ENCODE measurements at regions not wholly inside any gene's neighbourhood (a gene's known extent, or its start where the extent isn't known, plus 50 kb on each side); places are given as distances from the start of the nearest gene placed in this dataset.
A peak's percentile ranks its signal among the peaks of the same experiment; 100 is the strongest.
"Not testable (repeated sequence)": the region's sequence is repeated elsewhere in the genome, so short reads cannot be mapped to it uniquely, and the experiment has no call there.

DNA sequence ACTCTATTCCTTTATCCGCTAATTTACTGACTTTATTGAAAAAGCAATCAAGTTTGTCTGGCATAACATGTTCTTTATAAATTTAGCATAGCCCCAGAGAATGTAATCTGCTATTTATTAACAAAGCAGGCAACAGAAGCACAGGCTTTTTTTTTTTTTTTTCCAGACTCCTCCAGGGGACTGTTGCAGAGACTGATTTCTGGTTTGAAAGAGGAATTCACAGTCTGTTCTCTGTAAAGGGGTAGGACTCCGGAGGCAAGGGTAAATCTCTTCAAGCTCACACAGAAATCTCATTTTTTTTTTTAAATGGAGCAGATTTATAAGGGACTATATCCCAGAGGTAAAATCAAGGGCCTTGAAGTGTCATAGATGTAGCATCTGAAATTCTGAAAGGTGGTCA lies 1386.5 kb upstream of the CDH8 start:
- peak in 1 of 2 experiments; percentile 69 for DNase-seq

GRCh38 chr16:63416712-63417111 lies 1380.5 kb upstream of the CDH8 start:
- no peak for DNase-seq

DNA sequence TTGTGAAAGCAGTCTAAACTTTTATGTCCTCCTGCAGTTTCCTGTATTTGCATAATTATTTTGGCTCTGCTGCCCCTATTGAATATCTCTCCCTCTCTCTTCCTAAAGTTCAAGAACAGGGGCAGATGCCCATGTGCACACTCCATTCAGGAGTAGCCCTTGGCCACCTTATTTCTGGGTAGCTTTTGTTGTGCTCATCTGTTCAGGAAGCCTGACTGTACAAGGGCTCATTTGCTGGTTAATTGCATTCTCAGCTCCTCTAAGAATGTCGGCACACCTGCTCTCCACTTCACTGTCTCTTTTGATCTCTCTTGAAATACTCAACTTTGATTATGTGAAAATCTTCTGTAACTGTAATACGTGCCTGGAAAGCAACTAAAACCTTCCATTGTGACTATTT lies 1378.8 kb upstream of the CDH8 start:
- DNase-seq = peak; percentile 95 to 97

DNA sequence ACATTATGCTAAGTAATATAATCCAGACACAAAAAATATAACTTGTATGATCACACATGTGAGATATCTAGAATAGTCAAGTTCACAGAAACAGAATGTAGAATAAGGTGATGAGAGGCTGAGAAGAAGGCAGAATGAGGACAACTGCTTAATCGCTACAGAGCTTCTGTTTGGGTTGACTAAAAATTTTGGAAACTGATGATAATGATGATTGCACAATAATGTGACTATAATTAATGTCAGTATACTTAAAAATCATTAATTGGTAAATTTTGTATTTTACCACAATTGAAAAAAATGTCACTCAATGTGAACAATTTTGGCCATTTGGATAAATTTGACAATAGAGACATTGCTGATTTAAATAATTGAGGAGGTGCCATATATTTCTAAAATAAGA lies 1374.4 kb upstream of the CDH8 start:
- no peak for DNase-seq

- no peak for DNase-seq
These were observed 1367.6 kb upstream of the CDH8 start for GRCh38 chr16:63403792-63404191.

GRCh38 chr16:63388277-63388676 lies 1352.0 kb upstream of the CDH8 start:
- not testable (repeated sequence) for DNase-seq

DNA sequence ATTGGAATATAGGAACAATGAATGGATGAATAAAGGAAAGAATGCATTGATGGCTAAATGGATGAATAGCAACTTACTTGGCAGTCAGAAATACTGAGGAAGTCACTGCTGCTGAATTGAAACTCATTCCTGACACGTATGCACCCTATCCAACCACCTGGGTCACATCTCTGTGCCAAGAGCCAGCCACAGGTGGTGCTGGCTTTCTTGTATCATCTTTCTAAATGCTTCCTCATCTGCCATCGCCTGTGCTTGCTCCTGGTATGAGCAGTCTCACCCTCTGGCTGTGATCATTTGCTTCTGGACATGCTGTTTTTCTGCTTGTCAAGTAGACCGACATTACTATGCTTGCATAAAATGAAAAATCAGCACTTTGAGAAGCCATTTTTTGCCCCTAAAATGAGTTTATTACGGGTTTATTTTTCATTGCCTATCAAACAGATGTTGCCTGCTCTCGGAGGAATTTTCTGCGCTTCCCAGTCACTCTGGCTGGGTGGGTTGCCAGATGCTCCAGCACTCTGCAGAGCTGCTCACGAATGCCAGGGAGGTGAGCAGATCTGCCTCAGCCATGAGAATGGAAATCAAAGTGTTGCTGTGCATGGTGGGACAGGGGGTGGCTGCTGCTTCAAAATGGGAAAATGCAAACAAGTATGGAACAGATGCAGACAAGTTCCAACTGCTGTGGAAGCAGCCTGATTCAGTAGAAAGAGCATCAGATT lies 1349.6 kb upstream of the CDH8 start:
- DNase-seq = peak; percentile 49 to 65

DNA sequence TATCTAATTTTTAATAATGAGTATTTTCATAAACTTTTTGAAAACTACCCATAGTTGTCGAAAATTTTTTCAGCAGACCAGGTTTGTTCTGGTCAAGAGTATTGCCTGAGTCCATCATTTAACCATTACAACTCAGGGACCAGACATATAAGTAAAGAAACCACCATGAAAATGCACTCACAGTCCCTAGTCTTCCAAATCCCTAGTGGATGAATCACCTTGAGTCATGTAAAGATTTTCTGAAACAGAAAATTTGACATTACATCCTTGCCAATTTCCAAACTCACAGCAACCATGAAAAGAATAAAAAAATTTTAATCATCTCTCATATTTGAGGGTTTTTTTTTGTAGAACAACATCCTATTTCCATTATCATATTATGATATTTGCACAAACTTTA lies 1337.5 kb upstream of the CDH8 start:
- no peak for DNase-seq

GRCh38 chr16:63372815-63373214 lies 1336.6 kb upstream of the CDH8 start:
- DNase-seq = peak in 1 of 2 experiments; percentile 4

DNA sequence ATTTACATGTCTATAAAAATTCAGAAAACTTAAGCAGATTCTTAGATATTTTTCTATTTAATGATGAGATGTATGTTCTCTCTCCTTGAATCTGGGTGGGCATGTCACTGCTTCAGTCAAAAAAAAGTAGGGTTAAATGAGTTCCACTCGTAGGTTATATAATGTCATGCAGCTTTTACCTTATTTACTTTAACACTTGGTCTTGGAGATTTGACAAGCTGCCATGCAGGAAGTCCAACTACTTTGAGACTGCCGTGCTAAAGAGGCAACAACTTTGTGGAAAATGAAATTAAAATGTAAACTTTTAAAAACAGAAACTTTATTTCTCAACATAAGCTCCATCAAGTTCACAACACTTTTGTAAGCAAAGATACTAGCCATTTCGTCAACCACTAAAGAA lies 1336.0 kb upstream of the CDH8 start:
- no peak for DNase-seq

GRCh38 chr16:63365649-63366304 lies 1329.5 kb upstream of the CDH8 start:
- no peak for DNase-seq

- DNase-seq = no peak
These were observed 1327.5 kb upstream of the CDH8 start for GRCh38 chr16:63363738-63364137.

- peak; percentile 69 to 81 for DNase-seq
These were observed 1324.9 kb upstream of the CDH8 start for GRCh38 chr16:63361032-63361624.

GRCh38 chr16:63349961-63350360 lies 1313.7 kb upstream of the CDH8 start:
- DNase-seq = no peak

- DNase-seq = no peak
These were observed 1309.8 kb upstream of the CDH8 start for GRCh38 chr16:63346000-63346399.

DNA sequence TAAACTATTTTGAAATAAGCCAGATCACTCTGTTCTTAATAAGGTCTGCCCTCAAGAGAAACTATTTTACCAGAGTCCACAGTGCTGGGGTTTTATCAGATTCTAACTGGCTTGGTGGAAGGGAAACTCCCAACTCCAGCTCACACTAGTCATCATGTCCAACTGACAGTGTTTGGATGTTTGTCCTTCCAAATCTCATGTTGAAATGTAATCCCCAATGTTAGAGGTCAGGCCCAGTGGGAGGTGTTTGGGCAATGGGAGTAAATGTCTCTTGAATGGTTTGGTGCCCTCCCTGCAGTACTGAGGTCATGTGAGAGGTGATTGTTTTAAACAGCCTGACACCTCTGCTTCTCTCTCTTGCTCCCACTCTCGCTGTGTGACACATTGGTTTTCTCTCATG lies 1301.0 kb upstream of the CDH8 start:
- no peak for DNase-seq

DNA sequence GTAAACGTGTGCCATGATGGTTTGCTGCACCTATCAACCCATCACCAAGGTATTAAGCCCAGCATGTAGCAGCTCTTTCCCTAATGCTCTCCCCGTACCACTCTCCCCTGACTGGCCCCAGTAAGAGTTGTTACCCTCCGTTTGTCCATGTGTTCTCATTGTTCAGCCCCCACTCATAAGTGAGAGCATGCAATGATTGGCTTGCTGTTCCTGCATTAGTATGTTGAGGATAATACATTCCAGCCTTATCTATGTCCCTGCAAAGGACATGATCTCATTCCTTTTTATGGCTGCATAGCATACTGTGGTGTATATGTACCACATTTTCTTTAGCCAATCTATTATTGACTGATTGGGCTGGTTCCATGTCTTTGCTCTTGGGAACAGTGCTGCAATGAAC lies 1294.9 kb upstream of the CDH8 start:
- DNase-seq = no peak

DNA sequence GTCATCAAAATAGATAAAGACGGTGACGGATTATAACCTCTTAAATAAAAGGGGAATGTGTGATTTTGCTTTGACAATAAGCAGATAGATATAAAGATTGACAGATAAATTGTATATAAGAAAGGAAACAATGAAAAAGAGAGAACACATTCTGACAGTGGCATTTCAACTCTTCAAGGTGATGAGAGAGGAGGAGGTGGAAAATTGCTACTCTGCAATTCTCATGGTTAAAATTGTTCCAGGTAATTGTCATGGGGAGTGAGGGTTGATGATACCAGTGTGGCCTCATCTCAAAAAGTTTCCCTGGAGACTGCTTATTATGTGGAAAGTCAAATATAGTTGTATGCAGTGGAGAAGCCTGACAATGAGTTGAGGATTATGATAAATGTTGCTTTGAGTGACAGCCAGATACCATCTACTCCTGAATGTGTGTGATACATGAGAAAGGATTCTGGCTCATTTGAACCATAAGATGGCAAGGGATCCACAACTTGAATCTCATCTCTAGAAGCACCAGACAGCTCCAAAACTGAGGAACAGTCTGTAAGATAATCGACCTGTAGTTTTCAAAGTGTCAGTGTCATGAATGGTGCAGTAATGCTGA lies 1290.6 kb upstream of the CDH8 start:
- DNase-seq = no peak

GRCh38 chr16:63323722-63324705 lies 1287.8 kb upstream of the CDH8 start:
- DNase-seq = no peak

DNA sequence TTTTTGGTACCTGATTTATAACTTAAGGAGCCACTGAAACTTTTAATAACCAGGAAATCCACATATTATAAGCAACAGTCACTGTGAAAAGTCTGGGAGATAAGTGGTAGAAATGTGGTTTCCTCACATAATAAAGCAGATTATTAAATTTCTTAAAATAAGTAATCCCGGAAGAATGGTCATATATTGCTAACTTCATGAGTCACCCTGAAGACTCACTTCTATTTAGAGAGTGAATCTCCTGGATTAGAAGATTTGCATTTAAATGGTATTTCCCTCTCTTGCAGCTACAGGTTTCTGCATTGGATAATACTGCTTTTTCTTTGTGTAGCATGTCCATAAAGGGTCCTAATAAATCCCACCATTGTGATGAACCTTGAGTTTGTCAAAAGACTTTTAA lies 1286.8 kb upstream of the CDH8 start:
- DNase-seq = no peak

DNA sequence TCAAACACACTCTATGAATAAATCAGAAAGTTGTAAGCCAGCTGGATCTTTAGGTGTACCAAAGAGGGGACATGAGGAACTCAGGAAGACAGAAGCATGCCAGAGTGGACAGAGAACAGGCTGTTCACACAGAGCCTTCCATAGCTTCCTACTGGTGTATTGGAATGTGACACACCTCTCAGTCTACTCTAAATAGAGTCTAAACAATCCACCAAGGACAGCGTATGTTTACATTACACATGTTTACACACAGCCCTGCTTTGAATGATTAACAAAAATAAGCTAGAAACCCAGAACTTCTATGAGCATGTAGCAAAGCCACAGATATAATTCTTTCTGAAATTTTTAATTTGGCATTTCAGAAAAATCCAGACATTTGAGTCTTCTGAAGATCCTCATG lies 1279.0 kb upstream of the CDH8 start:
- DNase-seq = no peak

DNA sequence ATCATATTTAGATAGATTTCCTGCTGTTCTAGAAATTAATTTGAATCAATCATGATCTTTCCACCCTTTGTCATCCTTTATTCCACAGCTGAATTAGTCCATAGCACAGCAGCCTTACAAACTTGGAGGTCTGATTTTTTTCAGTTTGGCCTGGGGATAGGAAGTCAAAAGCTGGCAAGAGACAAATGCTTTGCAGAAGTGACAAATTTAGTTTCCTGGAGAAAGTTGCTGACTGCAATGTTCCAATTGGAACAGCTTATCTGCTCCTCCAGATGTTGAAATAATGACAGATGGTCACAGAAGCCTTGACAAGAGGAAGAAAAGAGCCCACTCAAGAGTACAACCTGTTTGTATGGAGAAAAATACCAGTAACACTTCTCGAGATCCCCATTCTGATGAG lies 1276.1 kb upstream of the CDH8 start:
- DNase-seq = peak; percentile 81 to 97

DNA sequence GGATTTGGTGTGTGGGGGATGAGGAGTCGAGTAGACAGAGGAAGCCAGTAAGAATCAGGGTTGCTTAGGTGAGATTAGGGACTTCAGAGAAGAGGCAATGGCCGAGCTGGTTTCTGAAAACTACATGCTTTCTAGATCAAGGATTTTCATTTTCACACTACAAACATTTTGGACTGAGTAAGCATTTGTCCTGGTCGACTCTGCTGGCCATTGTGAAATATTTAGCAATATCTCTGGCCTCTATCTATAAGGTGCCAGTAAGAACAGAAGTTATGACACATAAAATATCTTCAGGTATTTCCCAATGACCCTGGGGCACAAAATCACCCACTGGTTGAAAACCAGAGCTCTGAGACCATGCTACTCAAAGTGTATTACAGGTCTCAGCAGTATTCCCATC lies 1275.1 kb upstream of the CDH8 start:
- no peak for DNase-seq
